ENCODE measurements at regions not wholly inside any gene's neighbourhood (a gene's known extent, or its start where the extent isn't known, plus 50 kb on each side); places are given as distances from the start of the nearest gene placed in this dataset.

- Histone ChIP-seq H2AFZ (ENCODE audit: low read length) (no peak overlapping the region), H4K20me1 (ENCODE audit: insufficient read depth, low read length) (no peaks in the 10 kb centered on the region), H3K9me3 (ENCODE audit: low read length) (no peaks in the 10 kb centered on the region), H3K9me2 (ENCODE audit: insufficient read depth, low read length) (no peaks in the 10 kb centered on the region), H3K27ac (ENCODE audit: low read depth, low read length, poor library complexity, severe bottlenecking) (no peak overlapping the region), H3K4me1 (ENCODE audit: insufficient read depth, low read length, poor library complexity, severe bottlenecking) (no peaks in the 10 kb centered on the region), H3K4me2 (ENCODE audit: low read length) (no peak overlapping the region), H3K79me2 (ENCODE audit: insufficient read depth, low read depth, low read length) (no peaks in the 10 kb centered on the region), H3K36me3 (ENCODE audit: insufficient read depth, low read length) (no peaks in the 10 kb centered on the region), H3K4me3 (ENCODE audit: low read depth, low read length, poor library complexity, severe bottlenecking) (no peak overlapping the region)
- intact Hi-C loops (cut with micrococcal nuclease; ENCODE audit: unreplicated experiment), result no loop called here
- DNase-seq (ENCODE audit: low spot score), result no peak
- TF ChIP-seq CTCF (conservative IDR thresholded peaks at IDR 0.05; ENCODE audit: low read length) (no peak), EZH2phosphoT487 (IDR thresholded peaks at IDR 0.05; ENCODE audit: borderline replicate concordance, low read depth, low read length) (no peak)
- ChIA-PET POLR2A (no interaction called here), CTCF (ENCODE audit: unreplicated experiment) (no interaction called here)
- BruUV-seq (replicated peaks), result no TSS peak
Observed at GRCh38 chr11:27934830-27935145, 173.2 kb downstream of the KIF18A start.

GRCh38 chr11:27933992-27934829, 173.7 kb downstream of the KIF18A start:
- Histone ChIP-seq H3K9me2 (ENCODE audit: insufficient read depth, low read length) (no peaks in the 10 kb centered on the region), H3K79me2 (ENCODE audit: insufficient read depth, low read depth, low read length) (no peaks in the 10 kb centered on the region), H3K36me3 (ENCODE audit: insufficient read depth, low read length) (no peaks in the 10 kb centered on the region), H3K4me3 (ENCODE audit: low read depth, low read length, poor library complexity, severe bottlenecking) (no peak overlapping the region), H3K4me1 (ENCODE audit: insufficient read depth, low read length, poor library complexity, severe bottlenecking) (no peaks in the 10 kb centered on the region), H4K20me1 (ENCODE audit: insufficient read depth, low read length) (no peaks in the 10 kb centered on the region), H3K9me3 (ENCODE audit: low read length) (no peaks in the 10 kb centered on the region), H3K4me2 (ENCODE audit: low read length) (no peak overlapping the region), H3K27ac (ENCODE audit: low read depth, low read length, poor library complexity, severe bottlenecking) (no peak overlapping the region), H2AFZ (ENCODE audit: low read length) (no peak overlapping the region)
- CTCF ChIA-PET (ENCODE audit: unreplicated experiment), result no interaction called here
- DNase-seq (ENCODE audit: low spot score), result no peak
- POLR2A ChIA-PET, result no interaction called here
- no TSS peak for BruUV-seq (replicated peaks)
- intact Hi-C loops (cut with micrococcal nuclease; ENCODE audit: unreplicated experiment), result no loop called here
- TF ChIP-seq EZH2phosphoT487 (IDR thresholded peaks at IDR 0.05; ENCODE audit: borderline replicate concordance, low read depth, low read length) (no peak), CTCF (conservative IDR thresholded peaks at IDR 0.05; ENCODE audit: low read length) (no peak)

- Histone ChIP-seq H3K9me2 (ENCODE audit: insufficient read depth, low read length) (no peaks in the 10 kb centered on the region), H2AFZ (ENCODE audit: low read length) (no peak overlapping the region), H3K79me2 (ENCODE audit: insufficient read depth, low read depth, low read length) (no peaks in the 10 kb centered on the region), H4K20me1 (ENCODE audit: insufficient read depth, low read length) (no peaks in the 10 kb centered on the region), H3K9me3 (ENCODE audit: low read length) (no peaks in the 10 kb centered on the region), H3K4me1 (ENCODE audit: insufficient read depth, low read length, poor library complexity, severe bottlenecking) (no peaks in the 10 kb centered on the region), H3K4me3 (ENCODE audit: low read depth, low read length, poor library complexity, severe bottlenecking) (no peak overlapping the region), H3K4me2 (ENCODE audit: low read length) (no peak overlapping the region), H3K36me3 (ENCODE audit: insufficient read depth, low read length) (no peaks in the 10 kb centered on the region), H3K27ac (ENCODE audit: low read depth, low read length, poor library complexity, severe bottlenecking) (no peak overlapping the region)
- DNase-seq (ENCODE audit: low spot score), result no peak
- TF ChIP-seq CTCF (conservative IDR thresholded peaks at IDR 0.05; ENCODE audit: low read length) (no peak), EZH2phosphoT487 (IDR thresholded peaks at IDR 0.05; ENCODE audit: borderline replicate concordance, low read depth, low read length) (no peak)
- ChIA-PET POLR2A (interaction anchor here (0.6 kb wide), 1 partner anchor 22 kb away, joined by 3 read pairs; no protein-coding TSS in a partner anchor), CTCF (ENCODE audit: unreplicated experiment) (no interaction called here)
- intact Hi-C loops (cut with micrococcal nuclease; ENCODE audit: unreplicated experiment), result no loop called here
- BruUV-seq (replicated peaks), result no TSS peak
Observed at GRCh38 chr11:27931770-27932169, 176.2 kb downstream of the KIF18A start.
